Right cardiac atrium (tissue), 5 donors: ENCODE measurements at regions not wholly inside any gene's neighbourhood (a gene's known extent, or its start where the extent isn't known, plus 50 kb on each side); places are given as distances from the start of the nearest gene placed in this dataset.

Experiments used
- ATAC-seq, 2 donors: fragments of 200-7000 bp; cut with Tn5 transposase; one replicate each; pipeline versions ENCODE4 v1.8.0 to v1.9.1; 2020; ENCODE audit warnings: moderate library complexity in 2 of 2, mild to moderate bottlenecking in 1 of 2
- DNase-seq, 3 donors: peaks; one replicate each; pipeline ENCODE4 v3.0.0-alpha.2; 2020
- H3K27ac ChIP-seq: one replicate; pipeline ENCODE4 v1.5.1; 2013; ENCODE audit warnings: mild to moderate bottlenecking, low read length, control low read depth, moderate library complexity
- H3K27me3 ChIP-seq: one replicate; pipeline ENCODE4 v1.6.1; 2013; ENCODE audit not compliant: control insufficient read depth, insufficient read depth
- H3K4me1 ChIP-seq: one replicate; pipeline ENCODE4 v1.6.1; 2013; ENCODE audit warnings: low read length; ENCODE audit not compliant: control insufficient read depth, insufficient read depth
- H3K4me3 ChIP-seq: one replicate; pipeline ENCODE4 v1.5.1; 2013; ENCODE audit warnings: low read length, control low read depth
- H3K9me3 ChIP-seq: one replicate; pipeline ENCODE4 v1.6.1; 2013; ENCODE audit warnings: low read length; ENCODE audit not compliant: control insufficient read depth
- WGBS: extraction: QIAGEN DNeasy Blood & Tissue Kit; methylation state at CpG from one replicate; pipeline ENCODE4 v1.1.7; 2013; 5-methylcytosine and 5-hydroxymethylcytosine counted together
- intact Hi-C, 4 donors: fragments of 100-400 bp; cut with DNase I; formaldehyde crosslinking; loops; one replicate each; pipeline versions ENCODE4 v1.11.0 to v1.14.0; 2022 to 2023
- donor health status: healthy with polysubstance abuse.
- donor health status: DM: no; HTN: yes; CAD: no.
- donor health status: DM: no; HTN: no; CAD: no.
- donor health status: DM: no; HTN: yes; CAD: no; lungs with severe emphysema.
- donor health status: DM: yes; HTN: yes; CAD: no.

DNA sequence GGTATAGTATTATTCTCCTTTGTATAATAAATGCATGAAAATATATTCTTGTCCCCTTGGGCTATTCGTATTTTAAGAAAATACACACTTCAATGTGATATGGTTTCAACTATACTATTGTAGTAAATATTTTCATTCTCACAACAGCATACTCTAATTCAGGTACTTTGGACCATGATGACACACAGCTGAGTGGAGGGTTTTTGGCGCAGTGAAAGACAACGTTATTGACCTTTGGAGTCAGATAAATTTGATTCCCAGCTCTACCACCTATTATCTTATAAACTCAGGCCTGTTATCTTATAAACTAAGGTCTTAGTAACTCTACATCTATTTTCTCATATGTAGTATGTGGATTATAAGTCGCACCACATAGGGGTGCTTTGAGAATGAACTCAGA is 895.9 kb upstream of the DDX18 start:
- no peak overlapping the region for H3K27ac ChIP-seq
- intact Hi-C loops: no loop called here
- no peak overlapping the region for H3K4me3 ChIP-seq
- ATAC-seq: no peak
- WGBS: 83% methylated on average over 4 of the region's 4 CpGs
- no peak for DNase-seq
- H3K27me3 ChIP-seq: no peaks in the 10 kb centered on the region
- no peaks in the 10 kb centered on the region for H3K9me3 ChIP-seq
- no peaks in the 10 kb centered on the region for H3K4me1 ChIP-seq

DNA sequence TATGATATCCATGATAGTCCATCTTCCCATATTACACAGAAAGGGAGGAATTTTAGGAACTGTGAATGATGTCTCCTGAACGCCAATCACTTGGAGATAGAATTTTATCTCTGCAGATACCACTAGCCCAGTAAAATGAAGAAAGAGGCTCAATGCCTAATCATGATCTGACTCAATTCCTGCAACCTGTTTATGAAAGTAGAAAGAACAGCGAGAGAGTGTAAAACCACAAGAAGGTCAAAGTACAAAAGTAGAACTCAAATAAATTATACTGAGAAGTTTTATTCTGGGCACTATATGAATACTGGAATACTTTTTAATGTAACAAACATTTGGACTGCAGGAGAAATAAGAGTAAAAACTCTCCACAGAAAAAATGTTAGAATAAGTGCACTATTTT is 892.1 kb upstream of the DDX18 start:
- DNase-seq (no peak), ATAC-seq (no peak)
- H3K4me1 ChIP-seq: no peaks in the 10 kb centered on the region
- no peak overlapping the region for H3K27ac ChIP-seq
- WGBS: 43% methylated on average over 2 of the region's 2 CpGs
- H3K4me3 ChIP-seq: no peak overlapping the region
- no peaks in the 10 kb centered on the region for H3K27me3 ChIP-seq
- intact Hi-C loops: no loop called here
- H3K9me3 ChIP-seq: no peaks in the 10 kb centered on the region

DNA sequence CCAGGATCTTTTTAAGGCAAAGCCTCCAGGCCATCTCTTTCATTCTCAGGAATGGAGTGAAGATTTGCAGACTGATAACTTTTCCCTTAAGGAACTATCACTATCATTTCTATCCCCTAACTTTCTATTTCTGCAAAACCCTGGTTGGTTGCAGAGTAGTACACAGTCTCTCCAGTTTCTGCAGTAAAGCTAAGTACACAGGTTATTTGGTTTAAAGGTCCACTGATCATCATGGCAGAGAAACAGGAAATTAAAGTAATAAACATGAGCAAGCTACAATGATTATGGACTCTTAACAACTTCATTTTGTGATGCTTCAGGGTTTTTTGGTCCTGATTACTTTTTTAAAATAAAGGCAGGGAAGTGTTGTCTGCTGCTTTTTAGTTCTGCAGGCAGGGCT is 890.0 kb upstream of the DDX18 start:
- intact Hi-C loops: no loop called here
- Histone ChIP-seq H3K4me1 (no peaks in the 10 kb centered on the region), H3K4me3 (no peak overlapping the region), H3K9me3 (no peaks in the 10 kb centered on the region), H3K27ac (no peak overlapping the region), H3K27me3 (no peaks in the 10 kb centered on the region)
- ATAC-seq (no peak), DNase-seq (no peak)

DNA sequence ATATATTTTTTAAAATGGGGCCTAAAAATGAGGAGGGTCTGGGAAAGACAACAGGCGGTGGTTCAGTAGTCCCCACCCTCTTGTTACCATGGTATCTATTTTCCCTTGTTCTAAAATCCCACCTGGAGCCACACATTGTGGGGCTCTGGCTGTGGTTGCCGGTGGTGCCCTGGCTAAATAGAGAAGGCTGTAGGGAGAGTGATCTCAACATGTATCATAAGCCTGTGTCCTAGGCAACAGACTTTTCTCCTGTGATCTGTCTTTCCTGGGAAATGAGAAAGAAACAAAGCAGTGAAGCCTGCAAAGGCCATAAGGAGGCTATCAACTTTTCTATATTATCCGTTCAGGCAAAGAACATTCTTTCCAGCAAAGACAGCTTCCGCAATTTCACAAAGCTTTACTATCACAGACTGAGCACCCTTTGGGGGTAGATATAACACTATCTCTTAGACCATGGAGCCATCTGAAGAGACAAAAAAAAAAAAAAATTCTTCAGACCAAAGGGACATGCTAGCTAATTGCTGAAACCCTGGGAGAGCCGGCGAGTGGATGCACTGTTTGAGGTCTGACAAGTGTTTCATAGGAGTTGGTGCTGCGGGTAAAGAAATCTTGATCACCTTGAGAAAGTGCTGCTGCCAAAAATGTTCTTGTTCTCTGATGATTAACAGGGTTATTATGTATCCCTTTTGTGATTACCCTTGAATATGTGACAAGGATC is 879.2 kb upstream of the DDX18 start:
- Histone ChIP-seq H3K27ac (no peak overlapping the region), H3K9me3 (no peaks in the 10 kb centered on the region), H3K4me1 (no peaks in the 10 kb centered on the region), H3K27me3 (no peaks in the 10 kb centered on the region), H3K4me3 (no peak overlapping the region)
- ATAC-seq: no peak
- 67% methylated on average over 7 of the region's 7 CpGs for WGBS
- no peak for DNase-seq
- intact Hi-C loops: no loop called here

DNA sequence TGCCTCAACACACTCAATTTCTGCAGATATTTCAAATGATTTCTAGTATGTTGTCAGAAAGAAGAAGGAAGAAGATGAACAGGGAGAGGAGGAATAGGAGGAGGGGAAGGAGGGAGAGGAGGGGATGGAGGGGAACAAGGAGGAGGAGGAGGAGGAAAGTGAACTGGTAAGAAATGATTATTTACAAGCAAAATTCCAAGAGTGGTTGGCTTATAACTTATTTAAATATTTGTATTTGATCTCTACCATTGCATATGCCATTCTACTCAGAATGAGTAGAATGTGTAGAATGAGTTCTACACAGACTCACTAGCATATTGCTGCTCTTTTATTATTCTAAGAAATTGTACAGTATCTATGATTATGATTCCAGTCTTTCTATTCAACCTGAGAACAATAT is 866.2 kb upstream of the DDX18 start:
- H3K9me3 ChIP-seq: no peaks in the 10 kb centered on the region
- ATAC-seq (no peak), DNase-seq (no peak)
- H3K27me3 ChIP-seq: no peaks in the 10 kb centered on the region
- intact Hi-C loops: no loop called here
- no peak overlapping the region for H3K4me3 ChIP-seq
- no peak overlapping the region for H3K27ac ChIP-seq
- H3K4me1 ChIP-seq: no peaks in the 10 kb centered on the region

DNA sequence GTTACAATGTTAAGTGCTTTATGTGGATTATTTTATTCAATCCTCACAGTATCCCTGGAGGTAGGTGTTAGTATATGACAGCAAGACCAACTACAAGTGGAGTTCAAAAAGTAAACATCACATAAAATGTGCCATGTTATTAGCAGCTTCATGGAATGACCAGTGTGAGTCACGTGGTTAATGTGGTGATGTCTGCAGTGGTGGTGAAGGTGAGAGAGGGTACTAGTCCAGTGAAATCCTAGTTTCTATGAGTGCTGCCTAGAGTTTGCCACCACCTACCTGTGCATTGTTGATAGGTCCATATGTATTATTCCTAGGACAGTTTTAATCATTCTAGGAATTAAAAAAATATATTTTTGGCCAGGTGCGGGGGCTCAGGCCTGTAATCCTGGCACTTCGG is 865.2 kb upstream of the DDX18 start:
- 93% methylated on average over 3 of the region's 3 CpGs for WGBS
- no peaks in the 10 kb centered on the region for H3K4me1 ChIP-seq
- no peak overlapping the region for H3K27ac ChIP-seq
- intact Hi-C loops: no loop called here
- H3K27me3 ChIP-seq: no peaks in the 10 kb centered on the region
- no peak for DNase-seq
- no peak overlapping the region for H3K4me3 ChIP-seq
- H3K9me3 ChIP-seq: no peaks in the 10 kb centered on the region
- no peak for ATAC-seq

DNA sequence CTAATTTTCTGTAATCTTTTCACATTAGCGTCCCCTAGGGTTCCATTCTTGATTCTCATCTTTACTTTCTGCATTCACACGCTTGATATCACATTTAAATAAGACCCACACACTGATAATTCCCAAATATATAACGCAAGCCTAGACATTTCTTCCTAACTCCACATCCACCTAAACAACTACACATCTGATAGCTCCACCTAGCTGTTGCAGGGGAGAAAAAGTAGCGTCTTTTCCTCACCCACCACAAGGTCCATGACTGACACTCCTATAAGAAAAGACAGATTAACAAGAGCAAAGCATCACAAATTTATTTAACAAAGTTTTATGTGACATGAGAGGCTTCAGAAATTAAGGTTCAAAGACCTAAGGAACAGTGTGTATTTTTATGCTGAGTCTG is 862.2 kb upstream of the DDX18 start:
- whole genome bisulfite sequencing: 17% methylated on average over 4 of the region's 4 CpGs
- Histone ChIP-seq H3K27me3 (no peaks in the 10 kb centered on the region), H3K4me3 (no peak overlapping the region), H3K9me3 (no peaks in the 10 kb centered on the region), H3K4me1 (no peaks in the 10 kb centered on the region), H3K27ac (no peak overlapping the region)
- ATAC-seq (no peak), DNase-seq (no peak)
- intact Hi-C loops: no loop called here

DNA sequence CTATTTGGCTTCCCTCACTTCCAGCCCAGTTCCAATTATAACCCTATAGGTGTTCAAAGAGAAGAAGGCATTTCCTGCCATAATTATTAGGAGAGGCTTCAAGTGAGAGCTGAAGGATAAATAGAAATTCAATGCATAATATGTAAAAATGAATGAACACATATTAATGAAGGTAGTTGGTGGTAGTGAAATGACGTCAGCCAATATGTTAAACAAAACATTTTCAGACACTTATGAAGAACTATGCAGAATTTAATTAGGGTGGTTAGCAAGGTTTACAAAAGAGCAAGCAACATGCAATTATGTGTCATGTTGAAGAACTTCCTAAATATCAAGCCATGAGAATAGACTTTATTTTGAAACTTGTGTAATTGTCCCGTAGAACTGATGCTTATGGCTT is 858.8 kb upstream of the DDX18 start:
- ATAC-seq (no peak), DNase-seq (no peak)
- H3K27ac ChIP-seq: no peak overlapping the region
- no peaks in the 10 kb centered on the region for H3K27me3 ChIP-seq
- whole genome bisulfite sequencing: 82% methylated on average over 2 of the region's 2 CpGs
- no peaks in the 10 kb centered on the region for H3K4me1 ChIP-seq
- intact Hi-C loops: no loop called here
- H3K9me3 ChIP-seq: no peaks in the 10 kb centered on the region
- H3K4me3 ChIP-seq: no peak overlapping the region

DNA sequence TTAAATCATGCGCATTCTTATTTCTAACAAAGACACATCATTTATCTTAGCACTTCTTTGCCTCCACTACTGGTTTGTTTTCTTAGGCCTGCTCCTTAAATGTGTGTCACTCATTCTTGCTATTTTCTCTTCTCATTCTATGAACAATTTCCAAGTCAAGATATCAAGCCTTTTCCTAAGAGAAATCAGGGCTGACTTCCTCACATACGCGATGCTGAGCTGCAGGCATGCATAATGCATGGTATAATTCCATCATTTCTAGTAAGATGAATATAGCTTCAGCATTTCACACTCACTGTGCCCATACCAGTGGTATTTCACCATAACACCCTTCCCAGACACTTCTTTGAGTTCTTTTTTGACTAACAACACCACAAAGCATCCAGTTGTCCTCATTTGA is 838.9 kb upstream of the DDX18 start:
- no peaks in the 10 kb centered on the region for H3K9me3 ChIP-seq

DNA sequence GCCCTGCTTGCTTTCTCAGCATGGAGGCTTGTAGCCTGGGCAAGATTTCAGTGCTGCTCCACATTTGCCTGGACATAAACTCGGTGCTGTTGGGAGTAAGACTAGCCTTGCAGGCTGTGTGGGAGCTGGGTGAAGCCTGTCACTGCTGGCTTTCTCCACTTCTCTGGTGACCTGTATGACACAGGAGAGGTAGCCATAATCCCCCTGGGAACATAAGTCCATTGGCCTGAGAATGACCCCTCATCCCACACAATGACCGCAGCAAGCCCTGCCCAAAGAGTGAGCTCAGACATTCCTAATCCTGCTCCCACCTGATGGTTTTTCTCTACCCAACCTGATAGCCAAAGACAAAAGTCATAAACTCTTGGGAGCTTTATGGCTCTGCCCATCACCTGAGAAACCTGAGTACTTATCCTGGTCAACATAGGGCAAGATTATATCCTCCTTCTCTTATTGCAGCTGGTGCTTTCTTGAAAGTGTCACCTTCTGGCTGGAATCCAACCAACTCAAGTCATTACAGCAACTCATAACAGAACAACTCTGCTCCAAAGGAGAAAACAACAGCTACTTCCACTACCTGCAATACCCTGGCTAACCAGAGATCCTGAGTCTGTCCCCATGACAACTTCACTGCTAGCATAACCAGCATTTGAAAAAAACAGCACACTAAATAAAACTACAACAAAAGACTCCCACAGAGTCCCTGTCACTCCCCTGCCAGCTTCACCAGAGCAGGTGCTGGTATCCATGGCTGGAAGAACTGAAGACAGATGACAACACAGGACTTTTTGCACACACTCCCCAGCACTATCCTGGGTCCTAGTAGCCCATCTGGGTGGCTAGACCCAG is 834.4 kb upstream of the DDX18 start:
- intact Hi-C loops: no loop called here
- no peaks in the 10 kb centered on the region for H3K4me1 ChIP-seq
- no peaks in the 10 kb centered on the region for H3K9me3 ChIP-seq
- no peaks in the 10 kb centered on the region for H3K27me3 ChIP-seq
- H3K4me3 ChIP-seq: no peak overlapping the region
- no peak for ATAC-seq
- peak in 1 of 3 donors; percentile 8 for DNase-seq
- H3K27ac ChIP-seq: no peak overlapping the region
- 77% methylated on average over 2 of the region's 2 CpGs for WGBS

More for the DNA sequence above, 838.9 kb upstream of the DDX18 start:
- H3K27ac ChIP-seq: no peak overlapping the region
- intact Hi-C loops: no loop called here
- no peak for ATAC-seq
- H3K4me1 ChIP-seq: no peaks in the 10 kb centered on the region
- WGBS: 78% methylated on average over 3 of the region's 3 CpGs
- H3K27me3 ChIP-seq: no peaks in the 10 kb centered on the region
- no peak for DNase-seq
- H3K4me3 ChIP-seq: no peak overlapping the region

DNA sequence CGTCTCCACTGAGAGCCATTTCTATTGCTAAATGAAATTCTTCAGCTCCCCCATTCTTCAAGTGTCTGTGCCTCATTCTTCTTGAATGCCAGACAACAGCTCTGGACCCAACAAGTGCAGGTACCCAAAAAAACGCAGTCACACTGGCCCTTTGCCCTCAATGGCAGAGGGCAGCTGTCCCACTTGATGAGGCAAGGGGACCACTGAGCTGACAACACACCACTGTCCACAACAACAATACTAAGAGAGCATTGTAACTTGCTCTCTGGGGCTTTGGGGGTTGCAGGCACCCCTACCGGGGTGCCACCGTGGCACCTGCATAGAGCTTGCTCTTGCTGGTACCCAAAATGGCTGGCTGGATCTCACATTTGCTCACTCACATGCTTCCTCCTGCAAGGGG is 827.0 kb upstream of the DDX18 start:
- ATAC-seq: no peak
- no peak overlapping the region for H3K4me3 ChIP-seq
- no peaks in the 10 kb centered on the region for H3K9me3 ChIP-seq
- no peaks in the 10 kb centered on the region for H3K27me3 ChIP-seq
- DNase-seq: no peak
- WGBS: 81% methylated on average over 4 of the region's 4 CpGs
- intact Hi-C loops: no loop called here
- no peaks in the 10 kb centered on the region for H3K4me1 ChIP-seq
- H3K27ac ChIP-seq: no peak overlapping the region
